Heart left ventricle (tissue), 16 donors: ENCODE measurements at regions not wholly inside any gene's neighbourhood (a gene's known extent, or its start where the extent isn't known, plus 50 kb on each side); places are given as distances from the start of the nearest gene placed in this dataset.

Source experiments
- ATAC-seq, 4 donors: fragments of 200-7000 bp; cut with Tn5 transposase; one replicate each; pipeline ENCODE4 v1.9.1; 2020 to 2022; ENCODE audit warnings: moderate library complexity in 4 of 4, mild to moderate bottlenecking in 3 of 4, moderate number of reproducible peaks in 1 of 4
- DNase-seq, 5 donors: peaks; one replicate each; pipeline ENCODE4 v3.0.0-alpha.2; 2020
- H3K27ac ChIP-seq, 12 donors: fragments of 200-600 bp; sonication (generic) in 4 of 12; one replicate each; pipeline versions ENCODE4 v1.5.0 to v1.8.0; 2016 to 2022; ENCODE audit warnings: mild to moderate bottlenecking in 2 of 12
- H3K27me3 ChIP-seq, 9 donors: fragments of 200-600 bp; sonication (generic) in 2 of 9; one replicate each; pipeline versions ENCODE4 v1.5.1 to v1.8.0; 2016 to 2022; ENCODE audit warnings: mild to moderate bottlenecking in 3 of 9
- H3K36me3 ChIP-seq, 9 donors: fragments of 200-600 bp; sonication (generic) in 2 of 9; one replicate each; pipeline versions ENCODE4 v1.5.0 to v1.8.0; 2018 to 2022; ENCODE audit warnings: mild to moderate bottlenecking in 2 of 9
- H3K4me1 ChIP-seq, 12 donors: fragments of 200-600 bp; sonication (generic) in 4 of 12; one replicate each; pipeline versions ENCODE4 v1.5.0 to v1.8.0; 2016 to 2022; ENCODE audit warnings: mild to moderate bottlenecking in 3 of 12
- H3K4me3 ChIP-seq, 12 donors: fragments of 200-600 bp; sonication (generic) in 4 of 12; one replicate each; pipeline versions ENCODE4 v1.5.0 to v1.8.0; 2017 to 2022; ENCODE audit warnings: mild to moderate bottlenecking in 9 of 12, moderate library complexity in 4 of 12
- H3K9me3 ChIP-seq, 12 donors: fragments of 200-600 bp; sonication (generic) in 4 of 12; one replicate each; pipeline versions ENCODE4 v1.5.0 to v1.8.0; 2016 to 2022; ENCODE audit warnings: mild to moderate bottlenecking in 1 of 12
- POLR2A ChIP-seq, 2 donors: fragments of 450-650 bp; IDR thresholded peaks; one replicate each; pipeline ENCODE4 v1.6.1; 2017; ENCODE audit warnings: antibody characterized with exemption in 2 of 2, mild to moderate bottlenecking in 2 of 2, moderate library complexity in 2 of 2
- WGBS, 4 donors: extraction: QIAGEN DNeasy Blood & Tissue Kit in 2 of 4; methylation state at CpG; one replicate each; pipeline versions ENCODE4 v1.1.5 to v1.1.7; 2013 to 2018; 5-methylcytosine and 5-hydroxymethylcytosine counted together
- intact Hi-C, 10 donors: fragments of 100-400 bp; cut with DNase I; formaldehyde crosslinking; loops; one replicate each; pipeline versions ENCODE4 v1.11.1 to v1.14.2; 2022
- TF ChIP-seq, protein P1 (sequence below), 12 donors: fragments of 200-600 bp; sonication (generic) in 4 of 12; IDR thresholded peaks; one replicate each; pipeline versions ENCODE4 v1.5.0 to v1.8.0; 2018 to 2022; ENCODE audit warnings: antibody characterized with exemption in 12 of 12, mild to moderate bottlenecking in 5 of 12
- donor health status: ischemic (EF 13 %, LVEDD 7.1; RV severe dilation, severe dysfunction).
- donor health status: healthy with polysubstance abuse.
- donor health status: DM: no; HTN: yes; CAD: no.
- donor health status: DM: no; HTN: no; CAD: no.
- donor health status: ischemic (EF 25% LVEDD 6.9; RV normal size, moderate dysfunction).
- donor health status: ischemic (EF 25% LVEDD 5.7; RV mildly dilated, moderate dysfunction).
- donor health status: healthy.
- donor health status: DM: yes; HTN: yes; CAD: no.
- donor health status: ischemic (EF 35%, LVEDD 5.7; RV mildly dilated, moderate dysfunction).
- donor health status: nonischemic (EF 11% LVEDD 7.7; RV severe dilation, severe dysfunction).
- donor health status: DM: yes; HTN: yes; CAD: no.
- donor health status: PGD.
- donor health status: ischemic (EF 29% LVEDD 5.4; RV normal size, mild dysfunction).
- donor health status: nonischemic (EF 23%, LVEDD 6.1; RV moderate dilation, normal function).

DNA sequence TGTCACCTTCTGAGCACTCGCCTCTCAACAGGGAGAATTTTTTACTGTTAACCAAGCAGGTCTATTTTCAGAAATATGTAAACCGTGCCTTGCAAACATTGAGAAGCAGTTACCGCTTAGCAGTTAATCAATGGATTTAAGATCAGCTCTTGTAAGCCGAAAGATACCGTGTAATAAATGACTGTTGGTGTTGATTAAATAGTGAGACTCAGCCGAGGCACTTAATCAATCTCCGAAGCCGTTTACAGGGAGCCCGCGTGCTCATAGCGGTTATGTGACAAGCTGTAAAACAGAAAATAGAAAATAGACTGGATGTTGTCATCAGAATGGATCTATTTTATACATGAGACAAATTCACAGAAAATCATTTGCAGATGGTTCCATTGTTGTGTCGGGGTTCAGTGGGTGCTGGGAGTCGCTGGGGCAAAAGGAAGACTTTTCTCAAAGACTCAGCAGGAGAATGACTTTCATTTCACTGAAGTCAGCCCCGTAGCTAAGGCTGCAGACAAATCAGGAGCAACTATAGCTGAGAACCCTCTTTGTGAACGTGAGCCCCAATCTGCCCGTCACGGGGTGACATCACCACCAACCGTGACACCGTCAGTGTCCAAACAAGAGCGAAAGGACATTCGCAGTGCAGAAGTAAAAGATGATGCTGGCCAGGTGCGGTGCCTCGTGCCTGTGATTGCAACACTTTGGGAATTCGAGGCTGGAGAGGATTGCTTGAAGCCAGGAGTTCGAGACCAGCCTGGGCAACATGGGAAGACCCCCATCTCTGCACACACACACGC is 275.3 kb downstream of the CRLF2 start:
- H3K27me3 ChIP-seq: peaks cover 0 to 13% (median 0%) of the 10 kb centered on the region in 9 donors
- DNase-seq: no peak
- WGBS, 4 donors: 77 to 79% (median 78%) methylated on average over 26 of the region's 26 CpGs
- no peak for ATAC-seq
- no peaks in the 10 kb centered on the region for H3K36me3 ChIP-seq
- H3K4me1 ChIP-seq: no peaks in the 10 kb centered on the region
- H3K4me3 ChIP-seq: no peak overlapping the region
- H3K27ac ChIP-seq: no peak overlapping the region
- H3K9me3 ChIP-seq: no peaks in the 10 kb centered on the region
- TF ChIP-seq, protein P1, sequence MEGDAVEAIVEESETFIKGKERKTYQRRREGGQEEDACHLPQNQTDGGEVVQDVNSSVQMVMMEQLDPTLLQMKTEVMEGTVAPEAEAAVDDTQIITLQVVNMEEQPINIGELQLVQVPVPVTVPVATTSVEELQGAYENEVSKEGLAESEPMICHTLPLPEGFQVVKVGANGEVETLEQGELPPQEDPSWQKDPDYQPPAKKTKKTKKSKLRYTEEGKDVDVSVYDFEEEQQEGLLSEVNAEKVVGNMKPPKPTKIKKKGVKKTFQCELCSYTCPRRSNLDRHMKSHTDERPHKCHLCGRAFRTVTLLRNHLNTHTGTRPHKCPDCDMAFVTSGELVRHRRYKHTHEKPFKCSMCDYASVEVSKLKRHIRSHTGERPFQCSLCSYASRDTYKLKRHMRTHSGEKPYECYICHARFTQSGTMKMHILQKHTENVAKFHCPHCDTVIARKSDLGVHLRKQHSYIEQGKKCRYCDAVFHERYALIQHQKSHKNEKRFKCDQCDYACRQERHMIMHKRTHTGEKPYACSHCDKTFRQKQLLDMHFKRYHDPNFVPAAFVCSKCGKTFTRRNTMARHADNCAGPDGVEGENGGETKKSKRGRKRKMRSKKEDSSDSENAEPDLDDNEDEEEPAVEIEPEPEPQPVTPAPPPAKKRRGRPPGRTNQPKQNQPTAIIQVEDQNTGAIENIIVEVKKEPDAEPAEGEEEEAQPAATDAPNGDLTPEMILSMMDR (IDR thresholded peaks at IDR 0.05): no peak
- TF ChIP-seq POLR2A (IDR thresholded peaks at IDR 0.05): no peak
- intact Hi-C loops: no loop called here

DNA sequence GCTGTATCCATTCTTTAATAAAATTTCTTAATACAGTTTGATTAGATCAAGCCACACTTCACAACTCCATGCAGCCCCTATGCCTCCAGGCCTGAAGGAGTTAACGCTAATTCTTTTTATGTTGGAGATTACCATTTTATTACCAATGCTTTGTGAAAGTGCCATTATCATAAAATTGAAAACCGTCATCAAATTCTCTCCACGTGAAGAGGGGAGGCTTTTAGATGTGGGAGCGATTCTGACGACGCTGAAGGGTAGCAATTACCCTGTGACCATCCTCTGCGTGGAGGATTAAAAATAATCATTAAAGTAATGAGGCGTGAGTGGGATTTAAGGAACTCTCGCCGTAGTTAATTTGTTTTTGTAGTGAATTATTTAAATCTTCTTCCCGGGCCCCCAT is 278.8 kb downstream of the CRLF2 start:
- Histone ChIP-seq H3K36me3 (no peaks in the 10 kb centered on the region), H3K4me1 (no peaks in the 10 kb centered on the region), H3K27ac (no peak overlapping the region), H3K4me3 (no peak overlapping the region), H3K27me3 (no peaks in the 10 kb centered on the region), H3K9me3 (no peaks in the 10 kb centered on the region)
- WGBS, 4 donors: 83 to 87% (median 85%) methylated on average over 11 of the region's 11 CpGs
- intact Hi-C loops: no loop called here
- no peak for DNase-seq
- TF ChIP-seq, protein P1 (IDR thresholded peaks at IDR 0.05): no peak
- no peak for TF ChIP-seq POLR2A (IDR thresholded peaks at IDR 0.05)
- ATAC-seq: no peak

DNA sequence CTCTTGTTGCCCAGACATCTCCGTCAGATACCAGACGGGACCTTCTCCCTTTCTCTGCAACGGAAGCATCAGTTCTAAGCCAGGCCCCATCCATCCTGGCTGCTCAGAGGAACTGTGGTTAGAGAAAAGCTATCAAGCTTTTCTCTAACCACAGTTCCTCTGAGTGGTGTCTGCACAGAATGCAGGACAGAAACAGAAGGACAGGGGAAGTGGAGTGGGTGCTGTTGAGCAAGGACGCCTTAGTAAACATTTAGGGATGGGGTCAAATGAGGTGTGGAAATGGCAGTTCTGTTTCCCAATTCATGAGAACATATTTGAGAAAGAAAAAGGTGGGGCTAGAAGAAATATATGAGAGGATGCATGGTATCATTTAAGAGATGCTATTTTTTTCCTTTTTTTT is 283.8 kb downstream of the CRLF2 start:
- 74 to 88% (median 86%) methylated on average over 4 of the region's 4 CpGs for WGBS, 4 donors
- intact Hi-C loops: no loop called here
- Histone ChIP-seq H3K27me3 (no peaks in the 10 kb centered on the region), H3K4me1 (no peaks in the 10 kb centered on the region), H3K36me3 (no peaks in the 10 kb centered on the region), H3K4me3 (no peak overlapping the region), H3K9me3 (no peaks in the 10 kb centered on the region), H3K27ac (no peak overlapping the region)
- no peak for ATAC-seq
- TF ChIP-seq POLR2A (IDR thresholded peaks at IDR 0.05): no peak
- TF ChIP-seq, protein P1 (IDR thresholded peaks at IDR 0.05): no peak
- DNase-seq: no peak

DNA sequence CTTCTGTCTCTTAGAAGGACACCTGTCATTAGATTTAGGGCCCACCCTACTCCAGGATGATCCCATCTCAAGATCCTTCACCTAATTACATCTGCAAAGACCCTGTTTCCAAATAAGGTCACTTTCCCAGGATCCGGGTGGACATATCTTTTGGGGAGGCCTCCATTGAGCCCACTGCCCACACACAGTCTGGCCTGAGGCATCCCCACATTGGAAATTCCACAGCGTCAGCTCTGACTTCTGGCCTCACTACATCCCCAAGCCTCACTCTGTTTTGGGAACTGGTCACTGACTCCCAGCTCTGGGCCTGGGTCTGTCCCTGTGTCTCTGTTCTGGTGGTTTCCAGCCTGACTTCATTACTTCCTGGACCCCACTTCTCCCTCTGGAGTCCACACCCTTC is 285.5 kb downstream of the CRLF2 start:
- 90 to 92% (median 92%) methylated on average over 2 of the region's 2 CpGs for WGBS, 4 donors
- TF ChIP-seq POLR2A (IDR thresholded peaks at IDR 0.05): no peak
- TF ChIP-seq, protein P1 (IDR thresholded peaks at IDR 0.05): no peak
- Histone ChIP-seq H3K27me3 (no peaks in the 10 kb centered on the region), H3K9me3 (peaks cover 0 to 5% (median 0%) of the 10 kb centered on the region in 12 donors), H3K4me1 (no peaks in the 10 kb centered on the region), H3K27ac (no peak overlapping the region), H3K36me3 (no peaks in the 10 kb centered on the region), H3K4me3 (no peak overlapping the region)
- ATAC-seq: no peak
- intact Hi-C loops: no loop called here
- DNase-seq: no peak
